HG03378 (cell line): ENCODE measurements at regions not wholly inside any gene's neighbourhood (a gene's known extent, or its start where the extent isn't known, plus 50 kb on each side); places are given as distances from the start of the nearest gene placed in this dataset.

Experiments used
- ATAC-seq: cut with Tn5 transposase; IDR thresholded peaks from one replicate; pipeline ENCODE4 v1.9.1; 2021; ENCODE audit warnings: mild to moderate bottlenecking, moderate library complexity; ENCODE audit not compliant: unreplicated experiment

DNA sequence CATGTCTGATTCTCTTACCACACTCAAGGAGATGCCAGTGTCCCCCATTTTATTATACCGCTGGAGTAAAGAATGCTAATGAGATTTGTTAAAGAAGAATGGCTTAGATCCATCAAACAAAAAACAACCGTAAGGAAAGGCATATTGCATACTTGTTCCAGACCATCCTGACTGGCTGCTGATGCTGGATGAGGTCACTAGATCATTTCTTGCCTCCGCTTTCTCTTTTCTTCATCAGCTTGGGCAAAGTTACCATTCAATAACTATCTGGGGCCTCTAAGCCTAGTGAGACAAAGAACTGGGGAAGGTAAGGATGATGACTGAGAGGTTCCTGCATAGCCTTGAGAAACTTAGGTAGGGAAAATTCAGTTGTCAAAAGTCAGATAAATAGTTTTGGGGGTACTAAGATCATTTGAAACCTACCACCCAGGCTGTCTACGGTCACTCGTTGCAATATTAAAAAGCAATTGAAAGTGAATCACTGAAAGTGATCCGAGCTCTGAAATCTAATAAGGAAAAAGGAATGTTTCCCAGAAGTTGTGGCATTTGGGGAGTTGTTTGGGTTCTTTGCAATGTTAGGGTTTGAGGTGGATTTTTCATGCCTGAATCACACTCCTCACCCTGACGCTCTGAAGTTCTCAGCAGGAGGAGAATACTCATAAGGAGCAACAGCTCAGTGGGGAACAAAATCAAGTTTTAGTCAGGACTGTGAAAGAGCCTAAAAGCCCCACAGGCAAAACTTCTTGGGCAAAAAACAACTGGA, 176.8 kb downstream of the HHIPL2 start:
- ATAC-seq, result no peak

DNA sequence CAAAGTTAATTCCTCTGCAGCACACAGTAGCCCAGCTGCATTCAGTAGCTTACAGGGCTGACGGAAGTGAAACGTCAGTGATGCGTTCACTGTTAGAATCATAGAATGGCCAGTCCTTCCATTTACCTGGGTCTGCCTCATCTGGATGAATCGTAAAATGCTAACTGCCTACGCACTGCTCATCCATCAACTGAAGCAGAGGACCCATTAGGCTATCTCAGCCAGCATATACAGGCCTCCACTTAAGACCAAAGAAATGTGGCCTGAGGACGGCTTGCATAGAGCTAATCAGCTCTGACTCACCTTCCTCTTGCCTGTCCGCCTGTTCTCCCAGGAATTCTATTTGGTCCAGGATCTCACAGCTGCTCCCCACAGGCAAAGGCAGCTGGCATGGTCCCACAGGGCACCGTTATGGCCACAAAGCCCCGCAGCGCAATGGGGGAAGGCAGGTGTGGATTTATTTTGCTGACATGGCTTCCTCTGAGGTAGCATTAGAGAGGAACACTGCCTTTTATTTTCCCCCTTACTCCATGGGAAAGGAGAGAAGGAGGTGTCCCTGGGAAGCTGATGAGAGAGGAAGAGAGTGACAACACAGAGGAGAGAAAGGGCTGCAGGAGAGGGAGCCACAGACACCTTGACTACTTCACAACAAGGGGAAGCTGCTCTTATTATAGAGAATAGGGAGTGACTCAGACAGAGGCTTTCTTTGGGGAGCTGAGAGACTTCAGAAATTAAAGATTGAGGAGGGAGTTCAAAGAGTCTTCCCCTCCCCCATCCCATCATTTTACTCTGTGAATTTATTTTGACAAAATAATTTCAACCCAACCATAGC, 177.6 kb downstream of the HHIPL2 start:
- no peak for ATAC-seq

DNA sequence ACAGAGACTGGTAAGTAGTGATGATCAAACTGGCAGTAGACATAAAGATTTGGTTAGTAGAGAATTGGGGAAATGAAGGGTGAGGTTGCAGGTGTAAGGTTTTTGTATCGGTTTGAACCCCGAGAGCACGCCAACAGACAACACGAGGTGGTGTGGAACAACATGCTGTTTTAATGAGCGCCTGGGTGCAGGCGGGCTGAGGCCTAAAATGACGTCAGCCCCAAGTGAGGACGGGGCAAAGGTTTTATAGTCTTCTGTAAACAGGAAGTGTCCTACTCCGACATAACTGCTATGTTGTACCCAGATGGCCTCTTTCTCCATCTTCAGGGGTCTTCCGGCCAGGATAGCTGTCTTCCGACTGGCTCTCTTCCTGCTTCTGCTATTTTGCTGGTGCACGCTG, 178.8 kb downstream of the HHIPL2 start:
- no peak for ATAC-seq

- no peak for ATAC-seq
Measured at GRCh38 chr1:222358100-222358499, 189.8 kb downstream of the HHIPL2 start.

DNA sequence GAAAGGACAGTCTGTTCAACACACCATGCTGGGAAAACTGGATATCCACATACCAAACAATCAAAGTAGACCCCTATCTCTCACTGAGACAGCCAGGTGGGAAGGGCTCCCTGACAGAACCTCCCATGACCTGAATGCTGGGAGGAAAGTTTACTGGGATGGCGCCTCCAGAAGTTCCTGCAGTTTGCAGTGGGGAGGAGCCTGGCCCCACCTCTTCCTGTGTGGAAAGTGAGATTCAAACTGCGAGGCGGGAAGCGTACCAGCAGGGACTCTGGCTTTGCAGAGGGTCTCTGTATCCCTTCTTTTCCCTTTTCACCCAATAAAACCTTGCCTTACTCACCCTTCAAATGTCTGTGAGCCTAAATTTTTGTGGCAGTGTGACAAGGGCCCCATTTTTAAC, 190.7 kb downstream of the HHIPL2 start:
- ATAC-seq, result no peak

- ATAC-seq, result no peak
Measured at GRCh38 chr1:222347627-222348026, 200.3 kb downstream of the HHIPL2 start.

DNA sequence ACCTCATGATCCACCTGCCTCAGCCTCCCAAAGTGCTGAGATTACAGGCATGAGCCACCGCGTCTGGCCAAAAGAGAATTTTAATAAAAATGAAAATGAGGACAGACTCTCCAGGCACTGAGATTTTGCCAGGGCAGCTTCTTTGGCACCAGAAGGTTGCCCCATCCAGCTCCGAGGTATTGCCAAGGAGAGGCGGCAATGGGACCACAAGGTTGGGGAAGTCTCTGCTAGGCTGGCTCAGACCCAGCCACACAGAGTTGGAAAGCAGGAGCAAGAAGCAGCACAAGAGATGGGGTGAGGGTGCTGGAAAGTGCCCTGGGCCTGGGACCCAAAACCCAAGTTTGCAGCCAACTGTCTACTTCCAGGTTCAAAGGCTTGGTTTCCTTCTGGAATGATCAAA, 200.9 kb downstream of the HHIPL2 start:
- no peak for ATAC-seq

DNA sequence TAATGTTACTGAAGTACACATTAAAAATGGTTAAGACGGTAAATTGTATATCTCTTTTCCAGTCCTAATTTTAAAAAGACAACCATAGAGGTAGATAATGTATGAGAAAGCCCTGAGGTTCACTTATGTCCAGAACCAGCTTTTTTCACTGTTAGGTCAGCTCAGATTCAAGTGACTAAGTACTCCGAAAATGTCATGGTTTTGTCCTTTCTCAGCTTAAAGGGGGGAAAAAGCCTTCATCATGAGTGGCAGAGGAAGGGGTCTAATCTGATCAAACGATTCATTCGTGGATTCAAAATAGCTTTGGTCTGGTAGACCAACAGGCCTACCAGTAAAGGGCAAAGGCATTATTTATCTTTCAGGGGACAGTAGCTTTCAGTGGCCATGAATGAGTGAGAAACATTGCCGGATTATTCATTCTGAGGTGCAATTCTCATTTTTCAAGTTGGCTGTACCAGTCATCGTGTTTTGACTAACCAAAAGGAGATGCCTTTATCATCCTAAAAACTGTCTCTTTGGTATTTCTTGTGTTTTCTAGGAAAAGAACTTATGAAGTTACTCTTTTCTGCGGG, 208.4 kb downstream of the HHIPL2 start:
- no peak for ATAC-seq

DNA sequence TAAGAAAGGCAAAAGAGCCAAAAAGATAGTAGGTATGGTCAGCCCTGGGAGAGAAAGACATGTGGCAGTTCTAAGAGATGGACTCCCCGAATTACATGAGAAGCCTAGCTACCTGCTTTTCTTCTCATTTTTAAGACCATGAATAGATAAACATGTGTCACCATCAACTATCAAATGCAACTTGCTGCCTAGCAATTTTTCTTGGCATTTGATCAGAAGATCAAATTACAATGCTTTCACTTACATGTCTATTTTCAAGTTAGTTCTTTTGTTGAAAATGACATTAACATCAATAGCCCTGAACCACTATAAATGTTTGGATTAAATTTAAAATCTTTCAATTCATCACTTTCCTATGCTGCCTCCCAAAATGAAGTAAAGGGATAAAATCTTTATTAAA, 212.3 kb downstream of the HHIPL2 start:
- ATAC-seq, result no peak

DNA sequence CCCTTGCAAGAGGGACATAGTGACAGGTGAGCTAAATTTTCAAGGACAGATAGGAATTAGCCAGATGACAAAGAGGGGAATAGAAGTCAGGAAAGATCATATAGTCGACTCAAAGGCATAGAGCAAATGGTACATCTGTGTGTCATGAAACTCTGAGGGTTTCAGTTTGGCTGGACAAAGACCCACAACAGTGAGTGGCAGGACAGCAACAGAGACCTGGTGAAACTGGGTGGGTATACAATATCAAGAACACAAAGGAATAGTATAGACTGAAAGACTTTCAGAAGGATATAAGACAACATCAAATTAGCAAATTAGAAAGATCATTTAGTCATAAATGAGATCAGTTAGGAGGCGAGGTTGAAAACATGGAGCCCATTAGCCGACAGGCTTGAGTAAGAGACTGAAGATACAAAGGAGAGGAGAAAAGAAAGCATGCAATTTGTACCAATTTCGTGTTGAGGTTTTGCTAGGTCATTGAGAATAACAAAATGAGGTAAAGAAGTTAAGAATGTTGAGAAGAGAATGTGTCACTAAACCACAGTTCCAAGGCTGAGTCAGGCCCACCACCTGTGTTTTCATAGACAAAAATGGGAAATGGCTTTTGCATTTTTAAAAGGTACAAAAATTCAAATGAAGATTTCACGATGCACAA, 213.8 kb downstream of the HHIPL2 start:
- no peak for ATAC-seq

DNA sequence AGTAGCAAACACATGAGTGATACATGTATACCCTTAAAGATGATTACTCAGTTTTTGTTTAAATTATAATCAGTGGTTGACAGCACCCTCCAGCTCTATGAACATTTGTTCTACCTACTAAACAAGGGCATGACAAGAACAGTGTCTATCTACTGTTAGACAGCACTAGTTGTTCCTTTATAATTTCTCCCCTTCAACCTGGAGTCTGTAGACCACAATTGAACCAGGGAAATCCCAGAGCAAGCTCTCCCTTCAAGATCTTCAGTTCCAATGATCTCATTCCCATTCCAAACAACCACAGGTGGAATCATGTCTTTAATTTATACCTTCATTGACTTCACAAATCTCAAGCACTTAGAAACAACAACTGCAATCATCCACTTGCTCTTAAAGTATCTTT, 216.1 kb downstream of the HHIPL2 start:
- no peak for ATAC-seq

DNA sequence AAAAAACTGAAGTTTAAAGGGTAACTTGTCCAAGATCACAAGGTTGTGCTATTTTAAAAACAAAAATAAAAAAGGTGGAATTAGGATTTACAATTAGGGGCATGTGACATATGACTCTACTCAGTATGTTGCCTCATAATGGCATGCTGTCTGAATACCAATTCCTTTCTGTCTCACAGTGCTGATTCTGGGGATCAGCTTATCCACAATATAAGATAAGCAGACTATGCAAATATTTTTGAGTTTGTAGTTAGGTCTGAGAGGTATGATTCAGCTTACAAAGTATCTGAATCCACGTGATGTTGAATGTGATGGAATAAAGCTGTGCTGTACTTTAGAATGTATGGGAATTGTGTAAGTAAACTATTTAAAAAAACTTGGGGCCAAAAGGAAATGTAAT, 216.6 kb downstream of the HHIPL2 start:
- no peak for ATAC-seq

- no peak for ATAC-seq
Measured at GRCh38 chr1:222329493-222330045, 218.3 kb downstream of the HHIPL2 start.

- no peak for ATAC-seq
Measured at GRCh38 chr1:222326710-222327036, 221.2 kb downstream of the HHIPL2 start.

- no peak for ATAC-seq
Measured at GRCh38 chr1:222326006-222326709, 221.7 kb downstream of the HHIPL2 start.

- no peak for ATAC-seq
Measured at GRCh38 chr1:222325506-222325905, 222.4 kb downstream of the HHIPL2 start.

DNA sequence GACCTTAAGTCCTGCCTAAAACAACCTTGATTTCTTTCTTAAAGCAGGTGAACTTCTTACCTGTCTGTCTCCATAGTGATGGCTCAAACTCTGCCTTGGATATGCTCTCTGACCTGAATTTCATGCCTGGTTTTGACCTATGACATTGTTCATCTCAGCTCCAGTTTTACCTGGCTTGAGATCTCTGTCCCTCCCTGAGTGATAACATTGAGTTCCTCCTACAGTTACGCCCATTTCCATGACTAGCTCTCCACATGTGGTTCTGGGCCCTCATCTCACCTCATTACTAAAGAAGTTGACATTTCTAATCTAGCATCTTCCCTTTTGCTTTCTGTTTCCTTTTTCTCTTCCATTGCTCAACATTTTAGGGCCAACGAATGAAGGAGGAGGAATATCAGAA, 233.1 kb downstream of the HHIPL2 start:
- no peak for ATAC-seq

DNA sequence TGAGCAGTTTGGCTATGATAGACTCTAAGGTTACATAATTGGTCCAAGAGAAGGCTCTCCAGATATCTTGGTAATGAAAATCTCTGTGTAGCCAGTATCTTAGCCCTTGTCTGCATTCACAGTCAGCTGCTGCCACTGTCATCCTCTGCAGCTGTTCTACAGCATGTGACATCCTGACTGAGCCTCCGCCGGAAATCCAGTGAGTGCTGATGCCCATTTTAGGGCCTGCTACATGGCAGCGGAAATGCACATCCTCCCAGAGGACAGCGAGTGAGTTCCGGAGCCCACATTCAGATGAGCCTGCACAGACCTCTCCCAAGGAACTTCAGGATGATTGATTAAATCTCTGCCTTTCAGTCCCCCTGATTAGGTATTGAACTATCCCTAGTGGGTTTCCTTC, 237.1 kb downstream of the HHIPL2 start:
- ATAC-seq, result no peak

DNA sequence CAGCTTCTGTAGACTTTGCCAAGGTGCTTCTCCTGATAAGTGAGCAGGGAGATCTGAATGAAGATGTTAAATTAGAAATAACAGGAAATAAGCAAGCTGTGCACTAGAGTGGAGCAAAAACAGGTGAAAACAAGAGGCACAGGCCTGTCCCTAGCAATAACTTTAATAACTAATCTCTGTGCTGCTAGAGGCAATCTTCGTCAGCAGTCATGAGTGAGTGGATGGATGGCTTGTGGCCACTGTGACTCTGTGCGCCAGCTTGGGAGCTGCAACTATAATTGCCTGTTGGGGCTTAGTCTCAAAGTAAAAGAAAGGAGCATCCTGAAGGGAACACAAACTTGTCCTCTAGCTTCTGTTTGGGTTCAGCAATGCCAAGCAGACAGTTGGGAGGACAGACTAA, 240.3 kb downstream of the HHIPL2 start:
- no peak for ATAC-seq

DNA sequence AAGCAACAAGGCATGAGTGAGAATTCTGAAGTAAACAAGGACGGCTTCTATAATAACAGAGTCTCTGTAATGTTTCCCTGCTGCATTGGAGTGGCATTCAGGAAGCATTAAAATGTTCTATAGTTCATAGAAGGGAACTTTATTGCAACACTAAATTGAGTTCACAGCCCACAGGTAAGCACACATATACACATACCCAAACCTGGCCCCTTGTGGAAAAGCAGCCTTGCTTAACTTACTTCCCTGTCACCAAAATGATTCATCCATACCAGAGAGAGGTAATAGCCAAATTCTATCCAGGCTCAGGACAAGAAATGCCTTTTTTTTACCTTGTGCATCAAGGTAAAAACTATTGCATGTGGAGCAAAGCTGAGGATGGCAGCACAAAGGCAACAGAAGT, 241.4 kb downstream of the HHIPL2 start:
- ATAC-seq, result no peak

GRCh38 chr1:222306011-222306410, 241.9 kb downstream of the HHIPL2 start:
- ATAC-seq, result no peak
